AG10803 (cell line): ENCODE measurements at regions not wholly inside any gene's neighbourhood (a gene's known extent, or its start where the extent isn't known, plus 50 kb on each side); places are given as distances from the start of the nearest gene placed in this dataset.

Experiments
- DNase-seq: peaks from one replicate; pipeline ENCODE4 v3.0.0; 2010; ENCODE audit warnings: low read depth
- H3K4me3 ChIP-seq: 2 replicates; pipeline ENCODE4 v1.5.1; 2011; ENCODE audit warnings: mild to moderate bottlenecking, low read length, control low read depth
- CTCF ChIP-seq: conservative IDR thresholded peaks from 2 replicates; pipeline ENCODE4 v1.5.1; 2011; ENCODE audit warnings: mild to moderate bottlenecking, low read length, control low read depth, inconsistent platforms

- TF ChIP-seq CTCF: no peak
- no peak overlapping the region for H3K4me3 ChIP-seq
- no peak for DNase-seq
Observed at GRCh38 chr21:27647401-27647800, 680.5 kb upstream of the ADAMTS5 start.

- H3K4me3 ChIP-seq: no peak overlapping the region
- no peak for TF ChIP-seq CTCF
- DNase-seq: no peak
Observed at GRCh38 chr21:27646691-27647090, 679.8 kb upstream of the ADAMTS5 start.

GRCh38 chr21:27646056-27646455, 679.2 kb upstream of the ADAMTS5 start:
- no peak overlapping the region for H3K4me3 ChIP-seq
- TF ChIP-seq CTCF: no peak
- no peak for DNase-seq

- no peak overlapping the region for H3K4me3 ChIP-seq
- DNase-seq: no peak
Observed at GRCh38 chr21:27645285-27645684, 678.4 kb upstream of the ADAMTS5 start.

GRCh38 chr21:27643326-27643725, 676.4 kb upstream of the ADAMTS5 start:
- H3K4me3 ChIP-seq: no peak overlapping the region
- no peak for TF ChIP-seq CTCF
- DNase-seq: no peak

More at GRCh38 chr21:27645285-27645684, 678.4 kb upstream of the ADAMTS5 start:
- no peak for TF ChIP-seq CTCF

- no peak for TF ChIP-seq CTCF
- no peak overlapping the region for H3K4me3 ChIP-seq
- no peak for DNase-seq
Observed at GRCh38 chr21:27639286-27639685, 672.4 kb upstream of the ADAMTS5 start.

GRCh38 chr21:27636656-27637055, 669.8 kb upstream of the ADAMTS5 start:
- TF ChIP-seq CTCF: no peak
- no peak for DNase-seq
- no peak overlapping the region for H3K4me3 ChIP-seq
